Upper lobe of left lung (tissue), 4 donors: ENCODE measurements at regions not wholly inside any gene's neighbourhood (a gene's known extent, or its start where the extent isn't known, plus 50 kb on each side); places are given as distances from the start of the nearest gene placed in this dataset.

Experiments
- POLR2A ChIP-seq, 4 donors: fragments of 450-650 bp; IDR thresholded peaks; one replicate each; pipeline ENCODE4 v1.5.1; 2016 to 2017; ENCODE audit warnings: antibody characterized with exemption in 4 of 4, mild to moderate bottlenecking in 2 of 4
- POLR2AphosphoS5 ChIP-seq, 2 donors: sonication (generic); formaldehyde crosslinking; IDR thresholded peaks; one replicate each; pipeline ENCODE4 v1.5.1; 2017; ENCODE audit warnings: antibody characterized with exemption in 2 of 2
- TF ChIP-seq, protein P1 (sequence below), 6 experiments: fragments of 450-650 bp in 4 of 6; fragments of 200-600 bp in 2 of 6; sonication (generic) in 2 of 6; IDR thresholded peaks; one replicate each; pipeline ENCODE4 v1.5.1; 2016 to 2019; ENCODE audit warnings: antibody characterized with exemption in 6 of 6

- TF ChIP-seq, protein P1, sequence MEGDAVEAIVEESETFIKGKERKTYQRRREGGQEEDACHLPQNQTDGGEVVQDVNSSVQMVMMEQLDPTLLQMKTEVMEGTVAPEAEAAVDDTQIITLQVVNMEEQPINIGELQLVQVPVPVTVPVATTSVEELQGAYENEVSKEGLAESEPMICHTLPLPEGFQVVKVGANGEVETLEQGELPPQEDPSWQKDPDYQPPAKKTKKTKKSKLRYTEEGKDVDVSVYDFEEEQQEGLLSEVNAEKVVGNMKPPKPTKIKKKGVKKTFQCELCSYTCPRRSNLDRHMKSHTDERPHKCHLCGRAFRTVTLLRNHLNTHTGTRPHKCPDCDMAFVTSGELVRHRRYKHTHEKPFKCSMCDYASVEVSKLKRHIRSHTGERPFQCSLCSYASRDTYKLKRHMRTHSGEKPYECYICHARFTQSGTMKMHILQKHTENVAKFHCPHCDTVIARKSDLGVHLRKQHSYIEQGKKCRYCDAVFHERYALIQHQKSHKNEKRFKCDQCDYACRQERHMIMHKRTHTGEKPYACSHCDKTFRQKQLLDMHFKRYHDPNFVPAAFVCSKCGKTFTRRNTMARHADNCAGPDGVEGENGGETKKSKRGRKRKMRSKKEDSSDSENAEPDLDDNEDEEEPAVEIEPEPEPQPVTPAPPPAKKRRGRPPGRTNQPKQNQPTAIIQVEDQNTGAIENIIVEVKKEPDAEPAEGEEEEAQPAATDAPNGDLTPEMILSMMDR (IDR thresholded peaks at IDR 0.05) = no peak
- TF ChIP-seq POLR2AphosphoS5 (IDR thresholded peaks at IDR 0.05) (no peak), POLR2A (IDR thresholded peaks at IDR 0.05) (no peak)
Observed at GRCh38 chrX:35458142-35458541, 340.0 kb upstream of the MAGEB16 start.
